ENCODE measurements at regions not wholly inside any gene's neighbourhood (a gene's known extent, or its start where the extent isn't known, plus 50 kb on each side); places are given as distances from the start of the nearest gene placed in this dataset.

- Histone ChIP-seq H3K4me1 (ENCODE audit: control insufficient read depth, insufficient read depth, low read length, poor library complexity, severe bottlenecking) (peaks cover 9% of the 10 kb centered on the region), H3K4me3 (ENCODE audit: insufficient read depth, low read depth, low read length, poor library complexity, severe bottlenecking) (no peak overlapping the region), H3K27me3 (replicated peaks; ENCODE audit: control insufficient read depth, insufficient read depth, low read length, poor library complexity, severe bottlenecking) (no peaks in the 10 kb centered on the region), H3K27ac (ENCODE audit: insufficient read depth, low read length, poor library complexity, severe bottlenecking) (no peak overlapping the region), H3K36me3 (ENCODE audit: control insufficient read depth, insufficient read depth, low read length) (no peaks in the 10 kb centered on the region), H3K9me3 (ENCODE audit: control insufficient read depth, low read length) (no peaks in the 10 kb centered on the region)
- no peak for DNase-seq
Measured at GRCh38 chr17:17398188-17398942, 78.4 kb upstream of the MED9 start.

GRCh38 chr17:17398943-17399926 lies 77.6 kb upstream of the MED9 start:
- no peak overlapping the region for H3K27ac ChIP-seq (ENCODE audit: insufficient read depth, low read length, poor library complexity, severe bottlenecking)
- H3K4me3 ChIP-seq (ENCODE audit: insufficient read depth, low read depth, low read length, poor library complexity, severe bottlenecking), result no peak overlapping the region
- no peaks in the 10 kb centered on the region for H3K27me3 ChIP-seq (replicated peaks; ENCODE audit: control insufficient read depth, insufficient read depth, low read length, poor library complexity, severe bottlenecking)
- DNase-seq, result no peak
- no peaks in the 10 kb centered on the region for H3K9me3 ChIP-seq (ENCODE audit: control insufficient read depth, low read length)
- no peaks in the 10 kb centered on the region for H3K36me3 ChIP-seq (ENCODE audit: control insufficient read depth, insufficient read depth, low read length)
- H3K4me1 ChIP-seq (ENCODE audit: control insufficient read depth, insufficient read depth, low read length, poor library complexity, severe bottlenecking), result peaks cover 18% of the 10 kb centered on the region

GRCh38 chr17:17400070-17400469 lies 76.7 kb upstream of the MED9 start:
- Histone ChIP-seq H3K36me3 (ENCODE audit: control insufficient read depth, insufficient read depth, low read length) (no peaks in the 10 kb centered on the region), H3K9me3 (ENCODE audit: control insufficient read depth, low read length) (no peaks in the 10 kb centered on the region), H3K27ac (ENCODE audit: insufficient read depth, low read length, poor library complexity, severe bottlenecking) (no peak overlapping the region), H3K27me3 (replicated peaks; ENCODE audit: control insufficient read depth, insufficient read depth, low read length, poor library complexity, severe bottlenecking) (no peaks in the 10 kb centered on the region), H3K4me1 (ENCODE audit: control insufficient read depth, insufficient read depth, low read length, poor library complexity, severe bottlenecking) (peaks cover 26% of the 10 kb centered on the region), H3K4me3 (ENCODE audit: insufficient read depth, low read depth, low read length, poor library complexity, severe bottlenecking) (no peak overlapping the region)
- DNase-seq, result no peak

GRCh38 chr17:17400566-17401184 lies 76.1 kb upstream of the MED9 start:
- H3K9me3 ChIP-seq (ENCODE audit: control insufficient read depth, low read length), result no peaks in the 10 kb centered on the region
- no peaks in the 10 kb centered on the region for H3K27me3 ChIP-seq (replicated peaks; ENCODE audit: control insufficient read depth, insufficient read depth, low read length, poor library complexity, severe bottlenecking)
- no peak overlapping the region for H3K27ac ChIP-seq (ENCODE audit: insufficient read depth, low read length, poor library complexity, severe bottlenecking)
- H3K4me1 ChIP-seq (ENCODE audit: control insufficient read depth, insufficient read depth, low read length, poor library complexity, severe bottlenecking), result peaks cover 32% of the 10 kb centered on the region
- H3K4me3 ChIP-seq (ENCODE audit: insufficient read depth, low read depth, low read length, poor library complexity, severe bottlenecking), result no peak overlapping the region
- no peak for DNase-seq
- H3K36me3 ChIP-seq (ENCODE audit: control insufficient read depth, insufficient read depth, low read length), result no peaks in the 10 kb centered on the region

GRCh38 chr17:17401271-17401781 lies 75.5 kb upstream of the MED9 start:
- DNase-seq, result no peak
- no peaks in the 10 kb centered on the region for H3K9me3 ChIP-seq (ENCODE audit: control insufficient read depth, low read length)
- H3K27ac ChIP-seq (ENCODE audit: insufficient read depth, low read length, poor library complexity, severe bottlenecking), result no peak overlapping the region
- H3K4me3 ChIP-seq (ENCODE audit: insufficient read depth, low read depth, low read length, poor library complexity, severe bottlenecking), result no peak overlapping the region
- peaks cover 39% of the 10 kb centered on the region for H3K4me1 ChIP-seq (ENCODE audit: control insufficient read depth, insufficient read depth, low read length, poor library complexity, severe bottlenecking)
- no peaks in the 10 kb centered on the region for H3K27me3 ChIP-seq (replicated peaks; ENCODE audit: control insufficient read depth, insufficient read depth, low read length, poor library complexity, severe bottlenecking)
- no peaks in the 10 kb centered on the region for H3K36me3 ChIP-seq (ENCODE audit: control insufficient read depth, insufficient read depth, low read length)

GRCh38 chr17:17402558-17402957 lies 74.2 kb upstream of the MED9 start:
- DNase-seq, result no peak
- H3K4me1 ChIP-seq (ENCODE audit: control insufficient read depth, insufficient read depth, low read length, poor library complexity, severe bottlenecking), result peaks cover 41% of the 10 kb centered on the region
- no peak overlapping the region for H3K4me3 ChIP-seq (ENCODE audit: insufficient read depth, low read depth, low read length, poor library complexity, severe bottlenecking)
- no peak overlapping the region for H3K27ac ChIP-seq (ENCODE audit: insufficient read depth, low read length, poor library complexity, severe bottlenecking)
- no peaks in the 10 kb centered on the region for H3K9me3 ChIP-seq (ENCODE audit: control insufficient read depth, low read length)
- no peaks in the 10 kb centered on the region for H3K27me3 ChIP-seq (replicated peaks; ENCODE audit: control insufficient read depth, insufficient read depth, low read length, poor library complexity, severe bottlenecking)
- no peaks in the 10 kb centered on the region for H3K36me3 ChIP-seq (ENCODE audit: control insufficient read depth, insufficient read depth, low read length)

GRCh38 chr17:17403065-17403464 lies 73.7 kb upstream of the MED9 start:
- Histone ChIP-seq H3K27me3 (replicated peaks; ENCODE audit: control insufficient read depth, insufficient read depth, low read length, poor library complexity, severe bottlenecking) (no peaks in the 10 kb centered on the region), H3K36me3 (ENCODE audit: control insufficient read depth, insufficient read depth, low read length) (no peaks in the 10 kb centered on the region), H3K9me3 (ENCODE audit: control insufficient read depth, low read length) (no peaks in the 10 kb centered on the region), H3K27ac (ENCODE audit: insufficient read depth, low read length, poor library complexity, severe bottlenecking) (no peak overlapping the region), H3K4me1 (ENCODE audit: control insufficient read depth, insufficient read depth, low read length, poor library complexity, severe bottlenecking) (peaks cover 41% of the 10 kb centered on the region), H3K4me3 (ENCODE audit: insufficient read depth, low read depth, low read length, poor library complexity, severe bottlenecking) (no peak overlapping the region)
- no peak for DNase-seq

- Histone ChIP-seq H3K27ac (ENCODE audit: insufficient read depth, low read length, poor library complexity, severe bottlenecking) (peak overlapping the region; percentile 60), H3K9me3 (ENCODE audit: control insufficient read depth, low read length) (no peaks in the 10 kb centered on the region), H3K4me1 (ENCODE audit: control insufficient read depth, insufficient read depth, low read length, poor library complexity, severe bottlenecking) (peaks cover 41% of the 10 kb centered on the region), H3K36me3 (ENCODE audit: control insufficient read depth, insufficient read depth, low read length) (no peaks in the 10 kb centered on the region), H3K27me3 (replicated peaks; ENCODE audit: control insufficient read depth, insufficient read depth, low read length, poor library complexity, severe bottlenecking) (no peaks in the 10 kb centered on the region), H3K4me3 (ENCODE audit: insufficient read depth, low read depth, low read length, poor library complexity, severe bottlenecking) (peak overlapping the region; percentile 15)
- DNase-seq, result peak in 2 of 3 donors; percentile 11 to 16
Measured at GRCh38 chr17:17403899-17404576, 72.8 kb upstream of the MED9 start.

- H3K27me3 ChIP-seq (replicated peaks; ENCODE audit: control insufficient read depth, insufficient read depth, low read length, poor library complexity, severe bottlenecking), result no peaks in the 10 kb centered on the region
- no peak overlapping the region for H3K27ac ChIP-seq (ENCODE audit: insufficient read depth, low read length, poor library complexity, severe bottlenecking)
- DNase-seq, result no peak
- no peaks in the 10 kb centered on the region for H3K36me3 ChIP-seq (ENCODE audit: control insufficient read depth, insufficient read depth, low read length)
- peaks cover 41% of the 10 kb centered on the region for H3K4me1 ChIP-seq (ENCODE audit: control insufficient read depth, insufficient read depth, low read length, poor library complexity, severe bottlenecking)
- H3K4me3 ChIP-seq (ENCODE audit: insufficient read depth, low read depth, low read length, poor library complexity, severe bottlenecking), result no peak overlapping the region
- H3K9me3 ChIP-seq (ENCODE audit: control insufficient read depth, low read length), result no peaks in the 10 kb centered on the region
Measured at GRCh38 chr17:17405673-17406072, 71.1 kb upstream of the MED9 start.
